H9 (cell line): ENCODE measurements at regions not wholly inside any gene's neighbourhood (a gene's known extent, or its start where the extent isn't known, plus 50 kb on each side); places are given as distances from the start of the nearest gene placed in this dataset.

Source experiments
- DNase-seq: peaks from one replicate; pipeline ENCODE4 v3.0.0-alpha.2; 2017
- H2AFZ ChIP-seq: one replicate; pipeline ENCODE4 v1.6.1; 2013; ENCODE audit warnings: mild to moderate bottlenecking, low read length, control low read depth, moderate library complexity
- H2AK5ac ChIP-seq: 2 replicates; pipeline ENCODE4 v1.6.1; 2013; ENCODE audit warnings: low read length, control low read depth, mixed read lengths; ENCODE audit not compliant: insufficient read length
- H2BK120ac ChIP-seq: one replicate; pipeline ENCODE4 v1.6.1; 2013; ENCODE audit warnings: low read depth, mild to moderate bottlenecking, low read length, control low read depth, inconsistent platforms; ENCODE audit not compliant: poor library complexity, severe bottlenecking
- H2BK12ac ChIP-seq: 2 replicates; pipeline ENCODE4 v1.6.1; 2013; ENCODE audit warnings: low read length, control low read depth, mixed read lengths, low read depth; ENCODE audit not compliant: insufficient read length
- H2BK15ac ChIP-seq: 2 replicates; pipeline ENCODE4 v1.6.1; 2013; ENCODE audit warnings: low read depth, low read length, control low read depth
- H2BK20ac ChIP-seq: one replicate; pipeline ENCODE4 v1.6.1; 2013; ENCODE audit warnings: low read depth, mild to moderate bottlenecking, low read length, control low read depth, inconsistent platforms; ENCODE audit not compliant: poor library complexity, severe bottlenecking
- H2BK5ac ChIP-seq: 2 replicates; pipeline ENCODE4 v1.6.1; 2013; ENCODE audit warnings: low read length, control low read depth, mixed read lengths; ENCODE audit not compliant: insufficient read length
- H3K14ac ChIP-seq: 2 replicates; pipeline ENCODE4 v1.6.1; 2013; ENCODE audit warnings: low read length, control low read depth; ENCODE audit not compliant: insufficient read depth
- H3K18ac ChIP-seq: 2 replicates; pipeline ENCODE4 v1.6.1; 2013; ENCODE audit warnings: low read depth, mild to moderate bottlenecking, mixed read lengths, low read length, control low read depth; ENCODE audit not compliant: insufficient read length
- H3K23ac ChIP-seq: 2 replicates; pipeline ENCODE4 v1.6.1; 2013; ENCODE audit warnings: low read length, control low read depth, mixed read lengths, low read depth; ENCODE audit not compliant: insufficient read length
- H3K23me2 ChIP-seq: 2 replicates; pipeline ENCODE4 v1.6.1; 2013; ENCODE audit warnings: low read depth, mild to moderate bottlenecking, mixed read lengths, low read length, control low read depth; ENCODE audit not compliant: insufficient read length, poor library complexity, severe bottlenecking
- H3K27ac ChIP-seq: 2 replicates; pipeline ENCODE4 v1.5.1; 2013; ENCODE audit warnings: low read length, control low read depth, mixed read lengths, low read depth; ENCODE audit not compliant: insufficient read length
- H3K27me3 ChIP-seq: 2 replicates; pipeline ENCODE4 v1.6.1; 2013; ENCODE audit warnings: low read length, control low read depth, inconsistent platforms; ENCODE audit not compliant: insufficient read depth
- H3K4ac ChIP-seq: 2 replicates; pipeline ENCODE4 v1.6.1; 2013; ENCODE audit warnings: low read depth, mild to moderate bottlenecking, control low read depth, inconsistent platforms, low read length, moderate library complexity
- H3K4me1 ChIP-seq: 2 replicates; pipeline ENCODE4 v1.6.1; 2013; ENCODE audit warnings: low read length, control low read depth, inconsistent platforms; ENCODE audit not compliant: insufficient read depth
- H3K4me2 ChIP-seq: 2 replicates; pipeline ENCODE4 v1.6.1; 2013; ENCODE audit warnings: low read length, control low read depth, mixed read lengths; ENCODE audit not compliant: insufficient read length, insufficient read depth
- H3K56ac ChIP-seq: 2 replicates; pipeline ENCODE4 v1.6.1; 2013; ENCODE audit warnings: low read depth, mild to moderate bottlenecking, mixed read lengths, low read length, control low read depth; ENCODE audit not compliant: insufficient read length
- H3K79me1 ChIP-seq: 2 replicates; pipeline ENCODE4 v1.6.1; 2013; ENCODE audit warnings: low read depth, mild to moderate bottlenecking, moderate library complexity, low read length, control low read depth, inconsistent platforms; ENCODE audit not compliant: insufficient read depth, poor library complexity, severe bottlenecking
- H3K79me2 ChIP-seq: 2 replicates; pipeline ENCODE4 v1.6.1; 2013; ENCODE audit warnings: low read length, control low read depth, inconsistent platforms; ENCODE audit not compliant: insufficient read depth
- H3K9ac ChIP-seq: 2 replicates; pipeline ENCODE4 v1.6.1; 2013; ENCODE audit warnings: low read length, control low read depth, mixed read lengths; ENCODE audit not compliant: insufficient read length; ENCODE audit errors: extremely low read depth
- H3K9me3 ChIP-seq: one replicate; pipeline ENCODE4 v1.6.1; 2013; ENCODE audit warnings: low read depth, low read length, inconsistent platforms; ENCODE audit not compliant: control insufficient read depth
- H3T11ph ChIP-seq: one replicate; pipeline ENCODE4 v1.6.1; 2013; ENCODE audit warnings: mild to moderate bottlenecking, low read length, control low read depth, inconsistent platforms
- H4K20me1 ChIP-seq: one replicate; pipeline ENCODE4 v1.6.1; 2013; ENCODE audit not compliant: control insufficient read depth, insufficient read length, insufficient read depth
- H4K5ac ChIP-seq: 2 replicates; pipeline ENCODE4 v1.6.1; 2013; ENCODE audit warnings: low read depth, mild to moderate bottlenecking, mixed read lengths, low read length, control low read depth; ENCODE audit not compliant: insufficient read length
- H4K8ac ChIP-seq: replicated peaks from 2 replicates; pipeline ENCODE4 v1.6.1; 2013; ENCODE audit warnings: low read length, control low read depth, mixed read lengths, low read depth; ENCODE audit not compliant: insufficient read length
- H4K91ac ChIP-seq: 2 replicates; pipeline ENCODE4 v1.6.1; 2013; ENCODE audit warnings: low read depth, mild to moderate bottlenecking, moderate library complexity, mixed read lengths, low read length, control low read depth; ENCODE audit not compliant: insufficient read length
- H3K27ac Mint-ChIP-seq, 3 experiments: 2 replicates in 2 of 3; 3 replicates in 1 of 3; pipeline ENCODE4 v1.8.0; 2020 to 2021; ENCODE audit warnings: mixed read lengths in 3 of 3, mild to moderate bottlenecking in 1 of 3, moderate library complexity in 1 of 3
- H3K27me3 Mint-ChIP-seq: 2 replicates; pipeline ENCODE4 v1.8.0; 2021; ENCODE audit warnings: low read depth, mild to moderate bottlenecking, moderate library complexity, mixed read lengths
- H3K36me3 Mint-ChIP-seq, 3 experiments: 2 replicates in 2 of 3; 3 replicates in 1 of 3; pipeline ENCODE4 v1.8.0; 2020 to 2021; ENCODE audit warnings: low read depth in 3 of 3, mixed read lengths in 3 of 3; ENCODE audit not compliant: insufficient read depth in 1 of 3
- H3K4me1 Mint-ChIP-seq, 2 experiments: 2 replicates each; pipeline ENCODE4 v1.8.0; 2020; ENCODE audit warnings: mixed read lengths in 2 of 2
- H3K4me3 Mint-ChIP-seq, 2 experiments: 2 replicates in 1 of 2; 3 replicates in 1 of 2; pipeline ENCODE4 v1.8.0; 2020 to 2021; ENCODE audit warnings: mild to moderate bottlenecking in 2 of 2, mixed read lengths in 2 of 2, moderate library complexity in 1 of 2
- H3K9me3 Mint-ChIP-seq, 2 experiments: 2 replicates in 1 of 2; 3 replicates in 1 of 2; pipeline ENCODE4 v1.8.0; 2020; ENCODE audit warnings: mild to moderate bottlenecking in 2 of 2, mixed read lengths in 2 of 2, moderate library complexity in 1 of 2
- CTCF ChIP-seq: fragments of 200-600 bp; sonication (generic); conservative IDR thresholded peaks from 3 replicates; pipeline ENCODE4 v1.8.0; 2021; ENCODE audit warnings: antibody characterized with exemption, mild to moderate bottlenecking
- WGBS: extraction: QIAGEN DNeasy Blood & Tissue Kit; methylation state at CpG from one replicate; pipeline ENCODE4 v1.1.7; 2013; ENCODE audit warnings: missing lambda C conversion rate, low lambda C conversion rate, mixed read lengths; ENCODE audit not compliant: insufficient read length; ENCODE audit errors: extremely low coverage; 5-methylcytosine and 5-hydroxymethylcytosine counted together

DNA sequence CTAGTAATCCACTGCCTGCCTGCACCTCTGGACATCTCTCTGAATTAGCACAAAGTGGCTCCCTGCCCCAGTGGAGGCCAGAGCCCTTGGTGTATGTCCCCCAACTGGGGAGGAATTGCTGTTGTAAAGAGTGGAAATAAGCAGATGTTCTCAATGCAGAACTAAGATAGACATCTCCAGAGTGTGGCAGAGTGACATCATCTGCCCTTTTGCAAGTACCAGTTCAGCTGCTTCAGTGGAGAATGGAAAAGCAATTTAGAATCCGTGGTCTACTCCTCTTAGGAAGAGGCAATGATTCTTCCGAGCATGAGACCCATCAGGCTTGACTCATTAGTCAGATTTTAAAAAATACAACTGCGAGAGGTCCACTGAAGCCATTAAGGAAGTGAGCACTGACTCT, 1512.0 kb upstream of the GOT2 start:
- no peak for TF ChIP-seq CTCF
- Histone ChIP-seq H3K79me2 (no peaks in the 10 kb centered on the region), H3K4me2 (no peak overlapping the region), H4K20me1 (no peaks in the 10 kb centered on the region), H4K8ac (no peak overlapping the region), H3K23ac (no peak overlapping the region), H3K14ac (no peak overlapping the region), H2BK20ac (no peak overlapping the region), H2BK120ac (no peak overlapping the region), H3K23me2 (no peaks in the 10 kb centered on the region), H2AK5ac (no peak overlapping the region), H3K18ac (no peak overlapping the region), H3K56ac (no peak overlapping the region), H4K91ac (no peak overlapping the region), H3K9me3 (no peaks in the 10 kb centered on the region), H4K5ac (no peak overlapping the region), H3T11ph (no peak overlapping the region), H2AFZ (no peak overlapping the region), H3K4me1 (no peaks in the 10 kb centered on the region), H2BK5ac (no peak overlapping the region), H2BK12ac (no peak overlapping the region), H3K9ac (no peak overlapping the region), H2BK15ac (no peak overlapping the region), H3K4ac (no peak overlapping the region), H3K27ac (no peak overlapping the region), H3K79me1 (no peaks in the 10 kb centered on the region), H3K27me3 (no peaks in the 10 kb centered on the region)
- no peaks in the 10 kb centered on the region for H3K9me3 Mint-ChIP-seq
- H3K27ac Mint-ChIP-seq, result no peak overlapping the region
- no peaks in the 10 kb centered on the region for H3K4me1 Mint-ChIP-seq
- no peak overlapping the region for H3K4me3 Mint-ChIP-seq
- no peaks in the 10 kb centered on the region for H3K36me3 Mint-ChIP-seq
- no CpG with 5 or more reads among the region's 3 CpGs for WGBS
- DNase-seq, result no peak
- H3K27me3 Mint-ChIP-seq, result no peaks in the 10 kb centered on the region; the same call in 1 of the 2 replicates
